ACC112 (cell line): ENCODE measurements at regions not wholly inside any gene's neighbourhood (a gene's known extent, or its start where the extent isn't known, plus 50 kb on each side); places are given as distances from the start of the nearest gene placed in this dataset.
A peak's percentile ranks its signal among the peaks of the same experiment; 100 is the strongest.
"Not testable (repeated sequence)": the region's sequence is repeated elsewhere in the genome, so short reads cannot be mapped to it uniquely, and the experiment has no call there.

Experiments used
- H2AFZ ChIP-seq: fragments of 200-600 bp; sonication (generic); one replicate; pipeline ENCODE4 v1.6.0; 2017; ENCODE audit warnings: antibody characterized with exemption, low read length; ENCODE audit not compliant: unreplicated experiment
- H3K27ac ChIP-seq: fragments of 200-600 bp; sonication (generic); 2 replicates; pipeline ENCODE4 v1.5.1; 2014; ENCODE audit warnings: low read depth, mild to moderate bottlenecking, antibody characterized with exemption, low read length, moderate library complexity
- H3K27me3 ChIP-seq: fragments of 200-600 bp; sonication (generic); 2 replicates; pipeline ENCODE4 v1.6.1; 2014; ENCODE audit warnings: mild to moderate bottlenecking, antibody characterized with exemption, low read length, moderate library complexity, mixed read lengths; ENCODE audit not compliant: insufficient read depth
- H3K36me3 ChIP-seq: fragments of 200-600 bp; sonication (generic); 2 replicates; pipeline ENCODE4 v1.6.1; 2016; ENCODE audit warnings: mild to moderate bottlenecking, antibody characterized with exemption, low read length, moderate library complexity, mixed read lengths; ENCODE audit not compliant: insufficient read depth
- H3K4me1 ChIP-seq: fragments of 200-600 bp; sonication (generic); one replicate; pipeline ENCODE4 v1.6.1; 2016; ENCODE audit warnings: low read length, mixed read lengths; ENCODE audit not compliant: insufficient read depth, unreplicated experiment, control insufficient read depth
- H3K4me3 ChIP-seq: fragments of 200-600 bp; sonication (generic); 2 replicates; pipeline ENCODE4 v1.5.1; 2014; ENCODE audit warnings: mild to moderate bottlenecking, low read depth, low read length
- H3K79me2 ChIP-seq: fragments of 200-600 bp; sonication (generic); one replicate; pipeline ENCODE4 v1.6.0; 2016; ENCODE audit warnings: low read length; ENCODE audit not compliant: control insufficient read depth, unreplicated experiment, insufficient read depth

DNA sequence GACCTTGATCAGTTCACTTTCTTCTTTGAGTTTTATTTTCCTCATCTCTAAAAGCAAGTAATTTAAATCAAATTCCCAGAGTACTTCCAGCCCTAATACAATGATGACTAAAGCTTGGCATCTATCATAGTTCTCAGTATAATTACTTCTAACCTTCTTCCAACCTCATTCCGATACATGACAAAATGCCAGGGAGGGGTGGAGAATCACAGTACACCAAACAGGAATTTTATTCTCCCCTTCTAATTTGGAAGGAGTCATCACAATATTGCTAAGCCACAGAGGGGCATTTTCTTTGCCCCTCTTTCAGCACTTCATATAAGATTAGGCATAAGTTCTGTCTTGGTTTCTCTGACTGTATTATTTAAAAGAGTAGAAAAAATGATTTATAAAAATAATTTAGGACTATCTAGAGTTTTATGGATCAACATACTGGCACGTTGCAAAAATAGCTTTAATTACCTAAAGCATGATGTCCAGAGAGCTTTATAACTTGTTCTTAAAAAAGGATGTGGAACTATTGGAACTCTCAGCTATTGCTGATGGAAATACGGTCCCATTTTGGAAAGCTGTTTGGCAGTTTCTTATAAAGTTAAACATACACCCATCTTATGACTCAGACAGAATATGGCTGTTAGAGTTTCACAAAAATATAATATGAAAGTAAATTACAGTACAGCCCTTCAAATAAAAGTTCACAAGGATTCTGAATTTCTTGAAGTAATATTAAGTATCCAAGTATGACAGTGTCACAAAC, 86.9 kb upstream of the UBE2E2 start:
- Histone ChIP-seq H3K4me1 (peaks cover 11% of the 10 kb centered on the region), H3K36me3 (no peaks in the 10 kb centered on the region), H2AFZ (no peak overlapping the region), H3K27me3 (no peaks in the 10 kb centered on the region), H3K79me2 (no peaks in the 10 kb centered on the region), H3K27ac (no peak overlapping the region), H3K4me3 (no peak overlapping the region)

DNA sequence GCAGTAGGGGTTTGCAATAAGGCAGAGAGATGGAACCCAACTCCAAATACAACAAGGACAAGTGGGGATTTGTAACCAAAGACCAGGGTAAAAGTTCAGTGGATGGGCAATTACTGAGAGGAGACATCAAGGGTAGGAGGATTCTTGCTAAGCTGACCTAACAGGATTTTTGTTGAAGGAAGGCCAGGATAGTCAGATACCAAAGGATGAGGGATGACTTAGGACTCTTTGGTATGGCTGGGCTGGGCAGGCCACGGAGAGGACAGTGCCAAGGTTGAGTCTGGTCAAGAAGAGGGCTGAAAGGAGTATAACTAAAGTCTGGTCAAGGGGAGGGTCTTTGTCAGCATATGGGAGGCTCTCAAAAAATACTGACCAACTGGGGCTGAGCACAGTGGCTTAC, 85.3 kb upstream of the UBE2E2 start:
- no peak overlapping the region for H3K27ac ChIP-seq

DNA sequence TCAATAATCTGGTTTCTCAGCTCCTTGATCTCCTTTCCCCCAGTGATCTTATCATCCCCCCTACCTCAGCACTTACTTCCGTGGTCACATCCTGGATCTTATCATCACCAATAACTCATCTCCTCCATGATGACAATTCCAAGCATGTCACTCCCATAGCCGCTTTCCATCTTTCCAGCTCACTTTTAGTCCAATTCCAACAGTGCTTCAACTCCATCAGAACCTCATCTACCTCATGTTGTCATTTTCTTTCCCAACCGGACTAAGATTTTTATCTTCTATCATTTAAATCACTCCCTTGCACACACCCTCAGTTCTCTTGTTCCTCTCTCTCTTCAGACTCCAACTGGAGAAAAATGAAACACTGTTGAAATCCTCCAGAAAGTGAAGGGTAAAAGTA, 75.9 kb upstream of the UBE2E2 start:
- H3K4me1 ChIP-seq, result peaks cover 7% of the 10 kb centered on the region
- no peak overlapping the region for H3K27ac ChIP-seq
- H3K36me3 ChIP-seq, result no peaks in the 10 kb centered on the region

More for the DNA sequence above, 85.3 kb upstream of the UBE2E2 start:
- Histone ChIP-seq H3K4me3 (no peak overlapping the region), H3K79me2 (no peaks in the 10 kb centered on the region), H2AFZ (no peak overlapping the region), H3K27me3 (no peaks in the 10 kb centered on the region), H3K36me3 (no peaks in the 10 kb centered on the region), H3K4me1 (peaks cover 11% of the 10 kb centered on the region)

DNA sequence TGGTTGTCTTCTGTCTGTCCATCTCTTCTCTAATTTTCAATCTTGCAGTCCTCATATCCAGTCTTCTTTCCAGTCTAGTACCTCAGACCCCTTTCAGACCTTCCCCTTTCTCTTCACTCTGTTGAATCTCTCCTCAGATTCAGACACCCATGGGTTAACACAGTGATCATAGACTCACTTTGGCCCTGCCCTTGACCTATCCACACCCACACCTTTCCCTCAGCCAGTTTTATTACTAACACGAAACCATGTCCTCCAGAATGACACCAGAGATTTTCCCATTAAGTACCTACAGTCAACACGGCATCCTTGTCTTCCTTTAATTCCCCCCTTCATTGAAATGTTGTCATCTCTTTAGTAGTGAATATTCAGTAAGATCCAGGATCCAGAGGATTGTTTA, 74.5 kb upstream of the UBE2E2 start:
- peaks cover 7% of the 10 kb centered on the region for H3K4me1 ChIP-seq
- H3K79me2 ChIP-seq, result no peaks in the 10 kb centered on the region
- no peaks in the 10 kb centered on the region for H3K36me3 ChIP-seq
- peak overlapping the region; percentile 99 for H2AFZ ChIP-seq
- H3K27me3 ChIP-seq, result no peaks in the 10 kb centered on the region
- peak overlapping the region; percentile 73 for H3K4me3 ChIP-seq
- H3K27ac ChIP-seq, result no peak overlapping the region

More for the DNA sequence above, 75.9 kb upstream of the UBE2E2 start:
- Histone ChIP-seq H3K79me2 (no peaks in the 10 kb centered on the region), H2AFZ (no peak overlapping the region), H3K4me3 (no peak overlapping the region), H3K27me3 (no peaks in the 10 kb centered on the region)

DNA sequence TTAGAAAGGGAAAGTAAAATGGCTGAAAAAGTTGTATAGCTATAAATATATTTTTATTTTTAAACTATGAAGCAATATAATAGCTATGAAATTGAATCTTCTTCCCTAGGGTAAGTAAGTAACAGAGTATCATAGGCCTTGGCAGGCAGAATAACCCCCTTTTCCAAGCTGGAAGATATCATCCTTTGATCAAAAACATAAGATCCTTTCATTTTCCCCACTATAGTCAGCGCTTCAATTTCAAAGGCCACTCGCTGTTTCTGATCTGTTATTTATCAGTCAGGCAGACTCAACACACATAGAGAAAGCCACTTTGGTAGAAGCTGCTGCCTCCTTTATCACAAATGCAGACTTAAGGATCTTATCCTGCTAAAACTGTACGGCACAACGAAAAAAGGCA, 74.0 kb upstream of the UBE2E2 start:
- H3K4me3 ChIP-seq, result peak overlapping the region; percentile 73
- no peaks in the 10 kb centered on the region for H3K27me3 ChIP-seq
- H3K27ac ChIP-seq, result peak overlapping the region; percentile 1; the same call in 1 of the 2 replicates
- peaks cover 7% of the 10 kb centered on the region for H3K4me1 ChIP-seq
- H3K79me2 ChIP-seq, result no peaks in the 10 kb centered on the region
- H2AFZ ChIP-seq, result peak overlapping the region; percentile 99
- H3K36me3 ChIP-seq, result no peaks in the 10 kb centered on the region

DNA sequence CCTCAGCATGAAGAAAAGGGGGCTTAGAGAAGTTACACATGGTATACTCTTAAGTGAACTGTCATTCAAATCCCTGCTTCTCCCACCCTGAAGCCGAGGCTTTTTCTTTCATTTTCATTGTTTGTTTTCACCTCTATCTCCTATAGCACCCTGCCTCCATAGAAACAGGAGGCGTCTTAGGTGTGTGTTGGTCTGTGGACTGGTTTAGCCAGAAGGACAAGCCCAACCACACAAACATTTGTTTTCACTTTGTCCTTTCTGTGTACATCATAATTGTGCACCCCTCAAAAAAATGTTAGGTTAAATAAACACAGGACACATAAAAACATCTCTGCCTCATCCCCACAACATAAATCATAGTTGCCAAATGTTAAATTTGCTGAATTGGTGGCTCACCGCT, 73.3 kb upstream of the UBE2E2 start:
- H3K27ac ChIP-seq, result no peak overlapping the region
- no peaks in the 10 kb centered on the region for H3K27me3 ChIP-seq
- H3K4me1 ChIP-seq, result peaks cover 7% of the 10 kb centered on the region
- no peaks in the 10 kb centered on the region for H3K79me2 ChIP-seq
- H3K4me3 ChIP-seq, result peak overlapping the region; percentile 73
- no peaks in the 10 kb centered on the region for H3K36me3 ChIP-seq
- peak overlapping the region; percentile 99 for H2AFZ ChIP-seq

DNA sequence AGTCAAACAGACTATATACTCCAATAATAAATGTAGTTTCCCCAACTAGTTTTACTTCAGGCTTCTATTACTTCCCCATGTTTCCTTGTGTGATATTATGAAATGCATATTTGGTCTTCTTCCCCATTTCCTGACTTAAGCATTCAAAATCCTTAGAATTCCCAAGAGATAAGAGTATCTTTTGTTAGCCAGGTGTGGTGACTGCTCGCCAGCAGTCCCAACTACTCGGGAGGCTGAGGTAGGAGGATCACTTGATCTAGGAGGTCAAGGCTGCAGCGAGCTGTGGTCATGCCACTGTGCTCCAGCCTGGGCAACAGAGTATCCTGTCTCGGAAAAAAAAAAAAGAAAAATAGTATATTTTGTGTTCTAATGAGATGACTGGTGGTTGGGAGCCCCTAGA, 72.7 kb upstream of the UBE2E2 start:
- Histone ChIP-seq H2AFZ (no peak overlapping the region), H3K79me2 (no peaks in the 10 kb centered on the region), H3K4me3 (no peak overlapping the region), H3K4me1 (peaks cover 7% of the 10 kb centered on the region), H3K36me3 (no peaks in the 10 kb centered on the region), H3K27ac (no peak overlapping the region), H3K27me3 (no peaks in the 10 kb centered on the region)

DNA sequence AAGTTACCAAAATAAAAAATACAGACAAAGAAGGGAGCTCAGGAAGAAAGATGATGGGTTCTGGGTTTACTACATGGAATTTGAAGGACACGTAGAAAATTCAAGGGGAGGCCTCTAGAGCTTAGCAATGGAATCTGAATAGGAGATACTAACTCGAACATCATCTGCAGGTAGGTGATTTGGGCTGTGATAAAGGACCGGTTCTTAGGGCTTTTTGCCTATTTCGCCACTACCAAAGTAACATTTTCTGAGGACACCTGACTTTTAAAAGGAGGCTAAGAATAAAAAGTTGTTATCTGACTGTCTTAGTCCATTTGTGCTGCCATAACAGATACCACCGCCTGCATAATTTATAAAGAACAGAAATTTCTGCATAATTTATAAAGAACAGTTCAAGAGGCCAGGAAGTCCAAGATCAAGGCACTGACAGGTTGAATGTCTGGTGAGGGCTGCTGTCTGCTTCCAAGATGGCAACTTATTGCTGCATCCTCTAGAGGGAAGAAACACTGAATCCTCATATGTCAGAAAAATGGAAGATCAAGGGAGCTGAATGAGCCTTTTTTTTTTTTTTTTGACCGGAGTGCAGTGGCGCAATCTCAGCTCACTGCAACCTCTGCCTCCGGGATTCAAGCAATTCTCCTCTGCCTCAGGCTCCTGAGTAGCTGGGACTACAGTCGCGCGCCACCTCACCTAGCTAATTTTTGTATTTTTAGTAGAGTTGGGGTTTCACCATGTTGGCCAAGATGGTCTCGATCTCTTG, 67.9 kb upstream of the UBE2E2 start:
- Histone ChIP-seq H3K27ac (no peak overlapping the region), H3K4me1 (no peaks in the 10 kb centered on the region), H3K4me3 (no peak overlapping the region), H2AFZ (no peak overlapping the region), H3K79me2 (no peaks in the 10 kb centered on the region), H3K36me3 (no peaks in the 10 kb centered on the region), H3K27me3 (no peaks in the 10 kb centered on the region)

DNA sequence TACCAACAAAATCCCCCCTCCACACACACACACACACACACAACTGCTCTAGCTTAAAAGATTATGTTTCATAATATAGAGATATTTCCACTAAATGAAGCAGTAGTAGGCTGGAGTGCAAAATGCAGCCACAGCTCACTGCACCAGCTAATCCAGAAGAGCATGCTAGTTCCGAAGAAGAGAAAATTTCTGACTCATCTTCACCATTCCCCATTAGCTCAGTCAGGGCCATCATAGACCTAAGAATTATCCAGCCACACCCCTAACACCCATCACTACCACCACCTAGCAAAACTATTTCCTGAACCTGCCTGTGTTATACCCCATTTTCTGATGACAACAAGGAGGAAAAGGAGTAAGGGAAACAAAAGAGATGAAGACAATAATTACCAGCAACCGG, 67.1 kb upstream of the UBE2E2 start:
- Histone ChIP-seq H3K36me3 (no peaks in the 10 kb centered on the region), H3K27ac (no peak overlapping the region), H3K4me3 (no peak overlapping the region), H2AFZ (no peak overlapping the region), H3K27me3 (no peaks in the 10 kb centered on the region), H3K4me1 (no peaks in the 10 kb centered on the region), H3K79me2 (no peaks in the 10 kb centered on the region)

DNA sequence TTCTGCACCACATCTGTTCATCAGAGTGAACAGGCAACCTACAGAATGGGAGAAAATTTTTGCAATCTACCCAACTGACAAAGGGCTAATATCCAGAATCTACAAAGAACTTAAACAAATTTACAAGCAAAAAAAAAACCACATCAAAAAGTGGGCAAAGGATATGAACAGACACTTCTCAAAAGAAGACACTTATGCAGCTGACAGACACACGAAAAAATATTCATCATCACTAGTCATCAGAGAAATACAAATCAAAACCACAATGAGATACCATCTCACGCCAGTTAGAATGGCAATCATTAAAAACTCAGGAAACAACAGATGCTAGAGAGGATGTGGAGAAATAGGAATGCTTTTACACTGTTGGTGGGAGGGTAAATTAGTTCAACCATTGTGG, 59.1 kb upstream of the UBE2E2 start:
- not testable (repeated sequence) for H2AFZ ChIP-seq, H3K27ac ChIP-seq, H3K36me3 ChIP-seq, H3K4me1 ChIP-seq, H3K4me3 ChIP-seq, H3K79me2 ChIP-seq
- H3K27me3 ChIP-seq, result peaks cover 11% of the 10 kb centered on the region; the same call in 1 of the 2 replicates

DNA sequence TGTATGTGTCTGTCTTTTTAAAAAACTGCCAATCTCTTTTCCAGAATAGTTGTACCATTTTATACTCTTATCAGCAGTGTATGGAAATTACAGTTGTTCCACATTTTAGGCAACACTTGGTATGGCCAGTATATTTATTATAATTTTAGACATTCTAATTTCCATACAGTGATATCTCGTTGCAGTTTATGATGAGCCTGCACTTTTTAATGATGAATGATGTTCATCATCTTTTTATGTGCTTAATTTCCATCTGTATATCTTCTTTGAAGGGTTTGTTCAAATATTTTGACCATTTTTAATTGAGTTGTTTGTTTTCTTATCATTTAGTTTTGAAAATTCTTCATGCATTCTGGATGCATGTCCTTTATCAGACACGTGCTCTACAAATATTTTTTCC, 57.0 kb upstream of the UBE2E2 start:
- no peak overlapping the region for H3K4me3 ChIP-seq
- H3K27me3 ChIP-seq, result peaks cover 13% of the 10 kb centered on the region; the same call in 1 of the 2 replicates
- no peaks in the 10 kb centered on the region for H3K4me1 ChIP-seq
- H2AFZ ChIP-seq, result no peak overlapping the region
- H3K79me2 ChIP-seq, result no peaks in the 10 kb centered on the region
- H3K36me3 ChIP-seq, result no peaks in the 10 kb centered on the region
- H3K27ac ChIP-seq, result no peak overlapping the region
